ENCODE measurements at regions not wholly inside any gene's neighbourhood (a gene's known extent, or its start where the extent isn't known, plus 50 kb on each side); places are given as distances from the start of the nearest gene placed in this dataset.

DNA sequence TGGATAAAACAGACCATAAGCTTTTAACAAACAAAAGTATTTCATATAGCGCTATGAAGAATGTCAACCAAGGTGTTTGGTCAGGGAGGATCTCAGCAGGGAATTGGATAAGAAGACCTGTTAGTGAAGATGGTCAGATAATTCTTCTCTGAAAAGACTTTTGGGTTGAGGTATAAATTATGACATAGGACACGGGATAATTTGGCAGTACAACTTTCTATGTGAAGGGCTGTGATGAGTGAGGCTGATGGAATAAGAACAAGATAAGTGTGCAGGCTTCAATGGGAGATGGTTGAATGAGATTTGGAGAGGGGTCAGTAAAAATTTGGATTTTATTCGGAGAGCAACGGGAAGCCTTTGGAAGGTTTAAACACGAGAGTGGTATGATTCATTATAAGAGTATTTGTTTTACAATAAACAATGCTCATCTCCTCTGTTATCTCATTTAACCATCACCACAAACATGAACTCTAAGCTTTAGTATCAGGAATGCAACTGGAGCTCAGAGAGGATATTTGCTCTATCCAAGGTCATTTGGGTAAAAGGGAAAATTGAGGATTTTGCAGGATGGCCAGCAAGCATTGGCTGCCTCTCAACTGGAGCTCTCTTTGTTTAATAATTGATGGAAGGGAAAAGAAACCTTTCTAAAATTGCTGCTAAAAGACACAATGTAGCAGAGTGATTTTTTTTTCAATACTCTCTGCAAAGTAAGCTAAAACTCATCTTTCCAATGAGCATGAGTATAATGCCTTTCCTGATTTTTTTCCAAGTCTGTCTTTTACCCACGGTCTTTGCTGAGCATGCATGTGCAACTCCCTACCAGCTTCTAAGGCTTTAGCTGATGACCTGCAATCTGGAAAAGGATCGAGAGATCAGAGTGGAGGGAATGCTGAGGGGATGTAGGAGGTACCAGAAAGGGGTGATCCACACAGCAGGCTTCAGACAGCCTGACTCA is 534.0 kb downstream of the CBLN4 start:
- no peak for TF ChIP-seq CTCF (IDR thresholded peaks at IDR 0.05; ENCODE audit: unreplicated experiment)
- peaks cover 23% of the 10 kb centered on the region for H3K27me3 Mint-ChIP-seq (ENCODE audit: low read depth)
- no peak overlapping the region for H3K27ac Mint-ChIP-seq
- no peaks in the 10 kb centered on the region for H3K4me1 Mint-ChIP-seq
- no peaks in the 10 kb centered on the region for H3K9me3 Mint-ChIP-seq
- no peaks in the 10 kb centered on the region for H3K36me3 Mint-ChIP-seq
- H3K4me3 Mint-ChIP-seq = no peak overlapping the region
- DNase-seq (ENCODE audit: low spot score in 2 of 2, unreplicated experiment in 2 of 2) = no peak

- TF ChIP-seq CTCF (IDR thresholded peaks at IDR 0.05; ENCODE audit: unreplicated experiment) = no peak
- peaks cover 21% of the 10 kb centered on the region for H3K27me3 Mint-ChIP-seq (ENCODE audit: low read depth)
- no peaks in the 10 kb centered on the region for H3K36me3 Mint-ChIP-seq
- DNase-seq (ENCODE audit: low spot score in 2 of 2, unreplicated experiment in 2 of 2) = no peak
- no peaks in the 10 kb centered on the region for H3K4me1 Mint-ChIP-seq
- no peaks in the 10 kb centered on the region for H3K9me3 Mint-ChIP-seq
- no peak overlapping the region for H3K4me3 Mint-ChIP-seq
- H3K27ac Mint-ChIP-seq = no peak overlapping the region
Observed at GRCh38 chr20:55469074-55469473, 536.2 kb downstream of the CBLN4 start.

GRCh38 chr20:55461519-55461918 is 543.8 kb downstream of the CBLN4 start:
- DNase-seq (ENCODE audit: low spot score in 2 of 2, unreplicated experiment in 2 of 2) = no peak
- peaks cover 2% of the 10 kb centered on the region for H3K27me3 Mint-ChIP-seq (ENCODE audit: low read depth)

DNA sequence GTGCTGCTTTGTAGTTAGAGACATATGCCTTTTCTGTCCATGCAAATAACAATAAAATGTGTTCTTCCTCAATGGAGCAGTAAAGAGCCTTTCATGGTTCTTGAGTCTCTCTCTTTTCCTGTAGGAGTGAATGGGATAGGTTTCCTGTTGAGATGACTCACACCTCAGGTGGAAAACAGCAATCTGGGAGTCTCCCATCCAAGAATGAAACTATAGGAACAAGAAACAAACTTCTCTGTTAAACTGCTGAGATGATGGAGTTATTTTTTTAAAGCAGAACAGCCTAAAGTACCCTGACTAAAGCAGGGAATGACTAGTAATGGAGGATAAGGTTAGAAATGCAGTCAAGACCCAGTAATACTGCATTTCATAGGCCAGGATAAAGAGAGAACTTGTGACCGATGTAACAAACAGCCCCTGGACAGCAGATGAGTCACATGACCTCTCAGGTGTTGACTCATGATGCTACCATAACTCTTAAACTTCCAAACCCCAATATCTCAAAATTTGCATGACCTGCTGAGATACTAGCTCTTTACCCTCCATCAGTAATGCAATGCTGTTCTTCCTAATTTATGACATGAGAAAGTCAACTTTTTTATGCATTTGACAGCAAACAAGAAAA is 548.9 kb downstream of the CBLN4 start:
- Mint-ChIP-seq H3K9me3 (no peaks in the 10 kb centered on the region), H3K27ac (no peak overlapping the region), H3K27me3 (ENCODE audit: low read depth) (no peaks in the 10 kb centered on the region), H3K4me3 (no peak overlapping the region), H3K36me3 (no peaks in the 10 kb centered on the region), H3K4me1 (no peaks in the 10 kb centered on the region)
- TF ChIP-seq CTCF (IDR thresholded peaks at IDR 0.05; ENCODE audit: unreplicated experiment) = no peak
- no peak for DNase-seq (ENCODE audit: low spot score in 2 of 2, unreplicated experiment in 2 of 2)

More at GRCh38 chr20:55461519-55461918, 543.8 kb downstream of the CBLN4 start:
- no peak overlapping the region for H3K4me3 Mint-ChIP-seq
- no peaks in the 10 kb centered on the region for H3K36me3 Mint-ChIP-seq
- no peak for TF ChIP-seq CTCF (IDR thresholded peaks at IDR 0.05; ENCODE audit: unreplicated experiment)
- no peak overlapping the region for H3K27ac Mint-ChIP-seq
- no peaks in the 10 kb centered on the region for H3K4me1 Mint-ChIP-seq
- H3K9me3 Mint-ChIP-seq = no peaks in the 10 kb centered on the region

GRCh38 chr20:55449091-55449490 is 556.2 kb downstream of the CBLN4 start:
- H3K4me3 Mint-ChIP-seq = no peak overlapping the region
- no peaks in the 10 kb centered on the region for H3K36me3 Mint-ChIP-seq
- no peak overlapping the region for H3K27ac Mint-ChIP-seq
- H3K27me3 Mint-ChIP-seq (ENCODE audit: low read depth) = peaks cover 1% of the 10 kb centered on the region
- DNase-seq (ENCODE audit: low spot score in 2 of 2, unreplicated experiment in 2 of 2) = no peak
- no peaks in the 10 kb centered on the region for H3K9me3 Mint-ChIP-seq
- TF ChIP-seq CTCF (IDR thresholded peaks at IDR 0.05; ENCODE audit: unreplicated experiment) = no peak
- no peaks in the 10 kb centered on the region for H3K4me1 Mint-ChIP-seq

Measured in mesothelial cell of epicardium (in vitro differentiated cells).